ENCODE measurements at regions not wholly inside any gene's neighbourhood (a gene's known extent, or its start where the extent isn't known, plus 50 kb on each side); places are given as distances from the start of the nearest gene placed in this dataset.

GRCh38 chr2:16075045-16076012, 135.0 kb downstream of the MYCN start:
- Histone ChIP-seq H4K91ac (replicated peaks; ENCODE audit: insufficient read length, low read length) (no peak overlapping the region), H3K27me3 (replicated peaks in 1 of 4; ENCODE audit: control insufficient read depth in 3 of 4, extremely low read depth in 1 of 4, insufficient read depth in 3 of 4, low read length in 3 of 4) (no peaks in the 10 kb centered on the region), H3K14ac (ENCODE audit: insufficient read length) (no peak overlapping the region), H2BK120ac (replicated peaks; ENCODE audit: low read depth, low read length) (no peak overlapping the region), H2AK5ac (ENCODE audit: low read depth, low read length) (no peak overlapping the region), H2BK15ac (ENCODE audit: low read length) (no peak overlapping the region), H3K79me2 (ENCODE audit: control insufficient read depth in 1 of 2, insufficient read depth in 2 of 2, low read length in 2 of 2) (no peaks in the 10 kb centered on the region), H3K9me3 (ENCODE audit: insufficient read depth in 2 of 2, low read depth in 1 of 2, low read length in 1 of 2) (no peaks in the 10 kb centered on the region), H3K36me3 (ENCODE audit: control insufficient read depth in 2 of 4, insufficient read depth in 4 of 4, low read length in 3 of 4) (no peaks in the 10 kb centered on the region), H2BK12ac (ENCODE audit: low read depth, low read length) (no peak overlapping the region), H3K4me2 (ENCODE audit: insufficient read depth in 1 of 2, low read depth in 2 of 2, low read length in 2 of 2) (no peak overlapping the region), H2AFZ (ENCODE audit: low read length) (no peak overlapping the region), H2BK20ac (ENCODE audit: low read length) (no peak overlapping the region), H3K4me1 (replicated peaks in 1 of 4; ENCODE audit: control insufficient read depth in 3 of 4, insufficient read depth in 4 of 4, low read length in 3 of 4) (peaks cover 0 to 11% (median 3%) of the 10 kb centered on the region in 4 experiments; a peak in 4 of 7 replicates), H3K56ac (replicated peaks; ENCODE audit: insufficient read length, low read depth, low read length) (no peak overlapping the region), H3K79me1 (ENCODE audit: low read depth, low read length) (no peaks in the 10 kb centered on the region), H4K8ac (ENCODE audit: extremely low read depth, insufficient read depth, low read length) (no peak overlapping the region), H3K27ac (ENCODE audit: low read depth, low read length) (no peak overlapping the region), H3K4me3 (ENCODE audit: extremely low read depth in 1 of 4, insufficient read depth in 2 of 4, low read depth in 3 of 4, low read length in 4 of 4) (no peak overlapping the region), H3K23ac (ENCODE audit: insufficient read length) (no peak overlapping the region), H3K4ac (replicated peaks; ENCODE audit: insufficient read length, low read depth, low read length) (no peak overlapping the region), H4K5ac (ENCODE audit: insufficient read length, low read depth, low read length) (no peak overlapping the region), H3K9ac (replicated peaks in 1 of 4; ENCODE audit: extremely low read depth in 1 of 4, low read depth in 3 of 4, low read length in 3 of 4) (no peak overlapping the region), H2BK5ac (ENCODE audit: low read depth, low read length) (no peak overlapping the region), H4K20me1 (replicated peaks in 1 of 2; ENCODE audit: control insufficient read depth in 1 of 2, insufficient read depth in 2 of 2, low read length in 2 of 2) (no peaks in the 10 kb centered on the region), H3K23me2 (ENCODE audit: low read depth, low read length) (no peaks in the 10 kb centered on the region), H3K18ac (ENCODE audit: extremely low read depth, low read length) (no peak overlapping the region)
- CTCF ChIA-PET (ENCODE audit: partially characterized antibody): interaction anchor here (0.7 to 0.9 kb wide), 3 partner anchors 43 to 111 kb away, joined by 3 read pairs; no protein-coding TSS in a partner anchor
- DNase-seq (ENCODE audit: low read depth in 1 of 2, low spot score in 2 of 2): no peak
- TF ChIP-seq HDAC2 (IDR thresholded peaks at IDR 0.05; ENCODE audit: borderline replicate concordance in 1 of 2, low read depth in 2 of 2, low read length in 2 of 2) (no peak), GTF2F1 (IDR thresholded peaks at IDR 0.05; ENCODE audit: borderline replicate concordance, low read depth, low read length) (no peak)
- 76% methylated on average over 9 of the region's 9 CpGs; no CpG with 5 or more reads in 1 of the 2 experiments for WGBS, 2 experiments (ENCODE audit: extremely low coverage in 1 of 2, insufficient coverage in 1 of 2, insufficient read length in 1 of 2, insufficient replicate concordance in 2 of 2, low coverage in 1 of 2, low lambda C conversion rate in 2 of 2, missing lambda C conversion rate in 1 of 2)
- no peak for FAIRE-seq
- POLR2A ChIA-PET (ENCODE audit: partially characterized antibody): interaction anchor here (0.7 kb wide), 1 partner anchor 135 kb away, joined by 3 read pairs; no protein-coding TSS in a partner anchor

All from H1 (cell line).